ENCODE measurements at regions not wholly inside any gene's neighbourhood (a gene's known extent, or its start where the extent isn't known, plus 50 kb on each side); places are given as distances from the start of the nearest gene placed in this dataset.

DNA sequence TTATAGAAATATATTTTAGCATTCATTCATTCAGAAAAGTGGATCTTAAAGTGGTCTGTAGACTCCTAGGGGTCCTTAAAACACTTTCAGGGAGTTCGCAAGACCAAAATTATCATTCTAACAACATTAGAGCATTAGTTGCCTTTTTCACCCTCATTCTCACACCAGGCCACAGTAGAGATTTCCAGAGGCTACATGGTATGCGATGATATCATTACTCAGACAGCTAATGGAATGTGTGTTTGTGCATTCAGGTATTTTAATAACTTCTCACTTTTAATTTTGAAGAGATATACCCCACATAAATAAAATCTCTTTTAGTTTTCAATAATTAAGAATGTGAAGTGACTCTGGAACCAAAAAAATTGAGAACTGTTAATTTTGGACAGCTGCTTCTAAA is 206.9 kb downstream of the NSUN3 start:
- no peak for DNase-seq

DNA sequence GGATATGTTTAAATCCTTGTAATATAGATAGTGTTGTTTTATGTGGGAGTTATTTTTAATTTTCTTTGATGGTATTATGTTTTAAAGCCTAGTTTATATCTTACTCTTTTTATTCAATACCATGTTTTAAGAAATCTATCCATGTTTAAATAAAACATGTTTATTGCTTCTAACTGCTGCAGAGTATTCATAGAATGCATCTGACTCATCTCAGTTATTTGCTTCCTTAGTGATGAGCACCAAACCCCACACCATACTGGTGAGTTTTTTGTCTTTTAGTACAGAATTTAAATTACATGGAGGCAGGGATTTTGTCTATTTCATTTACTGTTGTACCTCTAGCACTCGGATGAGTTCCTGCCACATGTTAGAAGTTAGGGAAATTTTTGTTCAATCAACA is 209.2 kb downstream of the NSUN3 start:
- DNase-seq: no peak

DNA sequence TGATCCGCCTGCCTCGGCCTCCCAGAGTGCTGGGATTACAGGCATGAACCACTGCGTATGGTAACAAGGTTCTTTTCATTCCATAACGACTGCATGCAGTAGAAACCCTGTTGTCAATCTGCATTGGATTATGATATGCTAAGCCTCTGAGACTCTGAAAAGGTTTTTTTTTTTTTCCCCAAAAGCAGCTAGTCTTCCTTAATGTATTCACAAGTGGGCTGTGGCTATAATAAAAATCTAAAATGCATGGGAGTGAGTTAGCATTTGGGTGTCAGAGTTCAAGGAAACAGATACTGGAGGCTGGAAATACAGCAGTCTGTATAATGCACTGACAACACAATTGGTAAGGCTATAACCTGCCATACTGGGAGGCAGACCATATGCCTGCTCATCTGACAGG is 218.1 kb downstream of the NSUN3 start:
- no peak for DNase-seq

DNA sequence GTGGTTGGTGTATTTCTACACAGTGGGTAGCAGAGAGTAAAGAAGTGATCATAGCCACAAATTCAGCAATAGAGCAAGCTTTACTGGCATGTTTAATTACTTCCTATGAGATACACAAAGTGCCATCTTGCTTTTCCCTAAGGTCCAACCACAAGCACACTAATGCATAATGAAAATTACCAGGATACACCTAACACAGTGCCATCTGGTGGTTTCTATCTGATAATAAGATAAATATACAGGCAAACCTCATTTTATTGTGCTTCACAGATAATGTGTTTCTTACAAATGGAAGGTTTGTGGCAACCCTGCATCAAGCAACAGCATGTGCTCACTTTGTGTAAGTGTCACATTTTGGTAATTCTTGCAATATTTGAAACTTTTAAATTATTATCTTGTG is 223.0 kb downstream of the NSUN3 start:
- DNase-seq: no peak

DNA sequence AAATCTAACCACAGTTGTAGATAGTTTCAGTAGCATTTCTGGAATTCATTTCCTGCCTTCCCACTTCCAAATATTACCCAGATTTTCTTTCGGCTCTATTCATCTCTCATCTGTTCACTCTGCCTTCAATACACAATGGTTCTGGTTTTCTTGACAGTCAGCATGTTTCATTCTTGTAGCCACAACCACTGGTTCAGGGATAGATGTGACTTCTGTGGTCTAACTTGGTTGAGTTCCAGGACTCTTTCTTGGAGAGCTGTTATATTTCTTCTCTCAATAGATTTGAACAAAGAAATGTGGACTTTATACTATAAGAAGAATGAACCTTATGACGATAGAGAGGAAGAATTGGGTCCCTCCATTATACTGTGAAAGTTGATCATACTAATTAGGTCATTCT is 228.8 kb downstream of the NSUN3 start:
- no peak for DNase-seq

DNA sequence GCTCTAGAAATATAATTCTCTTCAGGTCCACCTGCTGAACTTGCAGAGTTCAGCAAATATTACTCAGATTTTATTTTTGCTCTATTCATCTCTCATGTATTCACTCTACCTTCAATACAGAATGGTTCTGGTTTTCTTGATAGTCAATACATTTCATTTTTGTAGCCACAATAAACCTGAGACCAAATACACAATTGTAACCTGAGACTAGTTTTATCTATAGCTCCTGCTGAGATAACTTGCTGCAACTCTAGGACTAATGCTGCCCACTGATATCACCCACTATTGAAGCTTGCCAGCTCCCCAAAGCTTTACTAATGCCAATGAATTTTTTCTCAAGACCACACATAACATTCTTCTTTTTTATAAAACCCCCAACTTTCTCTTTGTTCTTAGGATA is 229.3 kb downstream of the NSUN3 start:
- no peak for DNase-seq

DNA sequence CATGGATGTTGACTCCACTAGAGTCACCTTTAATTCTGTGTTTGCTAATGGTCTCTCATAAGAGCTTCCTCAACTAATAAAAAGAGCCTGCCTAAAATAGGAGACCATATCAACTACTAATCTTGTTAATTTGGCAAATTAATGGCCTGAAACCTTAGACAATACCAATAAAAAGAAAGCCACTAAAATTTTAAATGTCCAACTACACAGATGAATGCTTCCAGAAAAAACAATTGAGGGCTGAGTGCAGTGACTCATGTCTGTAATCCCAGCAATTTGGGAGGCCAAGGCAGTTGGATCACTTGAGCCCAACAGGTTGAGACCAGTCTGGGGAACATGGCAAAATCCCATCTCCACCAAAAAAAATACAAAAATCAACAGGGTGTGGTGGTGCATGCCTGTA is 230.9 kb downstream of the NSUN3 start:
- no peak for DNase-seq

DNA sequence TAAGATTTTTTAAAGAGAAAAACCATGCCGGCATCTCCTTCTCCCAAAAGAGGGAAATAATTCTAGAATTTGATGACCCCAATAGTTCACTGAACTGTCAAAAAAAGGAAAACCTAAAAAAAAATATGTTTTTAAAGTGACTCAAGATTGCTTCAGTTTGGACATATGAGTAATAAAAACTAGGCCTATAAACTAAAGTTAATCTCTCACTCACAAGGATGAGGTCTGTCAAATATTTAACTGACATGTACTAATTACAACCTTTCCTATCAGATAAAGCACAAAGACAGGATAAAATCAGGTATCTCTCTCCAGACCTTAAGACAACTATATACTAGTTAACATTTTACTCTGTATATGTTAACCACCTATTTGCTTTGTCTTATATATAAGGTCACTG is 231.9 kb downstream of the NSUN3 start:
- DNase-seq: no peak

DNA sequence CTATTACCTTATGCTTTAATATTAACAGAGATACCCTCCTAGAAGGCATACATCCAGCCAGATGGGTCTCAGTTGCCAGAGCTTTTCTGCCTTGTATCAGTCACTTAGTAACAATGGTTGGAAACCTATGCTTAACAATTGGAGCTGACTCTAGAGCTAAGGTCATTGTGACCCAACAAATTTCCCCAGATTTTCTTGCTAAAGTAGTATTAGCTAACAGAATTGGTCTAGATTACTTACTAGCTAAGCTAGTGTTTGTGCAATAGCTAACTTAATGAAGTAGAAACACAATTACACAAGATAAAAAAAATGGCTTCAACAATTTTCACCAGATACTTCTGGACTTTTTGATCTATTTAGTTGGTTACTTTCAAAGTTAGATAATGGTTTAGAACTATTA is 236.9 kb downstream of the NSUN3 start:
- no peak for DNase-seq

DNA sequence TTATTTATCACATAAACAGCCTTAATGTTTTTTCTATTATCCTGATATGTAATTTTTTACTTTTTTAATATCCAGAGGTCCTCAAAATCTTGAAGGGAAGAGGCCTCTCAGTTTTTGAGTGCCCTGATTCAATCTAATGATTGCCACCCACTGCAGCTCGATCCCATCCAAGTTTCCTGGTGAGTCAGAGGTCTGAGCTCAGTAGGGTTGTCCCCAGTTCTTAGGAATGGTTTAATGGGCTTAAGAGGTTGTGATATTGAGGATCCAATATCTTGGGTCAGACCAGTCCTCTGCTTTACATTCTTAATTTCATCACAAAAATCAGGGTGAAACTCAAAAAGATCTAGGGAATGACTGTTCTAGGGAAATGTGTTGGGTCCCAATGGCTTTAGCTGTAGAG is 238.5 kb downstream of the NSUN3 start:
- no peak for DNase-seq

DNA sequence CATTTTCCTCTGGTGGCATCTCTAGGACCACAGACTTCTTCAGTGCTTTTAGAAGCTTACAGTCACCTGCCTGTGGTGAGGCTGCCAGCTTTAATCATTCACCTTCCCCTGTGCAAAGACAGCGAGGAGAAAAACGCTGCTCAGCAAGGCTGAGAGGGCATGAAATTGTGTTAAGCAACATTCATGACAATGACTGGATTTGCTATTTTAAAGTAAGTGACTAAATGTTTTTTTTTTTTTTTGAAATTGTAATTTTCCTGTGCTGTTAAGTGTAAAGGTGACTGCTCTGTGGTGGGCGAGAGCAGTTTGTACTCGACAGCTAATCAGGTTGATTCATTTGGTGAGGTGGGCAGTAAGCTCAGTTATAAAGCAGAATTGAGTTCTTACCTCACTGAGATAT is 240.4 kb downstream of the NSUN3 start:
- no peak for DNase-seq

DNA sequence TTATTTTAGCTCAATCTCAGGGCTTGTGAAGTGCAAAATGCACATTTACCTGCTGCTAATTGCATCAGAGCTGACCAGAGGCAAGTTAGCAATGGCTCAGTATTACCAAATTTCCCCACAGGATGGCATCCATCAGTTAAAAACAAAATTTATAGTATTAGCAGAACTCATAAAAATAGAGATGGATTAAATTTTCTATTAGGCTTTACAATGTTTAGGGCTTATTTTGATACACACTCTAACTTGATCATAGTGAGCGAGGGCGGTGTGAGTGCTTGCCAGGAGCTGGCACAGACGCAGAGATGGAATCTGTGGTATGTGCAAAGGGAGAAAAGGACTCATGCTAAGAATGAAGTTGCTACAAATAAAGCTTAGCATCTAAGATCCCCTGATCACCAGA is 241.0 kb downstream of the NSUN3 start:
- no peak for DNase-seq

DNA sequence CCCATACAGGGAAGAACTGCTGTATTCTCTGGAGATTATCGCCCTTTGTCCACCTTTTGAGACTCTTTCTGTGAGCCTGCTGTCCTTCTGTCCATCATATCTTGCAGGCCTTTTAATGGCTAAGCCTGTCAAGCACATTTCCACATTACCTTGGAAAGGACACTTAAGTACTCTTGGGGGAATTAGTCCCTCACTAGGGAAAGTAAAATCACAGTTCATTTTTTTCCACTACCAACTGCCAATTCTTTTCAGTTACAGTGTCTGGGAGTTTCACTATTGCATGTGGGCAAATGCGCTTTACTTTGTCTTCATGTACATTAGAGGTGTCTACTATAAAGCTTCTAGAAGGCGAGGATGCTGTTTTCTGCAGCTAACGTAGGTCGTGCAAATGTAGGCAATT is 242.1 kb downstream of the NSUN3 start:
- DNase-seq: no peak

DNA sequence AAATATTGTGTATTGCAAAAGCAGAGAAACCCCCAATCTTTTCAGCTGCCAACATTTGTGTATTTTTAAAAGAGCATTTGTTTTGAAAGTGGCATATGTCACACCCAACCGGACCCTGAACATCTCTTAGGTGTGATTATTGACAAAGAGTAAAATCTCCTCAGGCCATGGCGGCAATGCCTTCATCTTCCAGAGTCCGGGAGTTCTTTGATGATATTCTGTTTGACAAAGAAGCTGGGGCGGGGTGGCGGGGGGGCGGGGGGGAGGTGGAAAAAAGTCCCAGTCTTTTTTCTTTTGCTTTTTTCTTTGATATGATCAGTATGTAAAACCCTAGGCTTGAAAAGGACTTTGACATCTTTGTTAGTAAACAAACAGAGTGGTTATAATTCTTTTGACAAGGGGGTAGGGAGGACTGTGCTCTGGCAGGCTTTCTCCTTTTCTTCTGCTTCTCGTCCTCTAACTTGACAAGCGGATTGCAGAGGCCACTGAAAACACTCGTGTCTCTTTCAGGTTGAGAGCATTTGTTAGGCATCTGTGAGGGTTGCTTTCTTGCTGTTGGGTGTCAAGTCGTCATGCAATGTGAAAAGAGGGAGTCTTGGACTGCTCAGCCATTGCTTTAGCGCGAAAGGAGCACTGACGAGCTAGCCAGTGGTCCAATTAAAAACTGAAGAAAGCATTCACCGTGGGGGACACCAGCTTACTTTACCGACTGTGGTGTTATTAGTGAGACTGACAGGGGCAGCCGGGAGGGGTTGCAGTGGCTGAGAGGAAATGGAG is 243.2 kb downstream of the NSUN3 start:
- no peak for DNase-seq

DNA sequence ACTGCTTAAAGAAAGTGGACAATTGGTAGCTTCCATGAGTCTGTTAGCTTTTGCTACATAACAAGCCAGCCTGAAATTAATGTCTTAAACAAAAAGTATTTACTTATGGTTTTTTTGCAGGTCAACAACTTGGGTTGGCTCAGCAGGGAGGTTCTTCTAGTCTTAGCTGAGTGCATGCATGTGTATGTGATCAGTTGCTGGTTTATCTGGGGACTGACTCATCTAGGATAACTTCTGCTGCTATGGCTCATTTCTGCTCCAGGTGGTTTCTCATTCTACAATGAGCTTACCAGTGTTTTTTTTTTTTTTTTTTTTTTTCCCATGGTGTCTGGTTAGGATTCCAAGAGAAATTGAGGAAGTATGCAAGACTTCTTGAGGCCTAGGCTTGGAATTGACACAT is 244.7 kb downstream of the NSUN3 start:
- DNase-seq: no peak

DNA sequence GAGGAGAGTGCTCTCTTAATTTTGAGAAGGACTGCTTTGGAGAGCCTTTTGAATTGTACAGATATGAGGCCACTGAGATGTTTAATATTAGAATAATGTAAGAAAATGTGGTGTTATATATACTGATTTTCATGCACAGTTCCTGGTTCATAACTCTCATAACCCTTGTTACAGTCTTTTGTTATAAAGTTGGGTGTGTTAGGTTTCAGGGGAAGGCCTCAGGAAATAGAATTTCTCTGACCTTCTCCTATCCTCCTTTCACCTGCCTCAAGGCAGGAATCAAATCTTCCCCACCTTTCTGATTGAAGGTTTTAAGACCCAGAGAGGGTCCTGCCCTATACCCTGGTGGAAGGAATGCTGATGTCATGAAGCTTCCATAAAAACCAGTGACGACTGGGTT is 245.9 kb downstream of the NSUN3 start:
- no peak for DNase-seq

DNA sequence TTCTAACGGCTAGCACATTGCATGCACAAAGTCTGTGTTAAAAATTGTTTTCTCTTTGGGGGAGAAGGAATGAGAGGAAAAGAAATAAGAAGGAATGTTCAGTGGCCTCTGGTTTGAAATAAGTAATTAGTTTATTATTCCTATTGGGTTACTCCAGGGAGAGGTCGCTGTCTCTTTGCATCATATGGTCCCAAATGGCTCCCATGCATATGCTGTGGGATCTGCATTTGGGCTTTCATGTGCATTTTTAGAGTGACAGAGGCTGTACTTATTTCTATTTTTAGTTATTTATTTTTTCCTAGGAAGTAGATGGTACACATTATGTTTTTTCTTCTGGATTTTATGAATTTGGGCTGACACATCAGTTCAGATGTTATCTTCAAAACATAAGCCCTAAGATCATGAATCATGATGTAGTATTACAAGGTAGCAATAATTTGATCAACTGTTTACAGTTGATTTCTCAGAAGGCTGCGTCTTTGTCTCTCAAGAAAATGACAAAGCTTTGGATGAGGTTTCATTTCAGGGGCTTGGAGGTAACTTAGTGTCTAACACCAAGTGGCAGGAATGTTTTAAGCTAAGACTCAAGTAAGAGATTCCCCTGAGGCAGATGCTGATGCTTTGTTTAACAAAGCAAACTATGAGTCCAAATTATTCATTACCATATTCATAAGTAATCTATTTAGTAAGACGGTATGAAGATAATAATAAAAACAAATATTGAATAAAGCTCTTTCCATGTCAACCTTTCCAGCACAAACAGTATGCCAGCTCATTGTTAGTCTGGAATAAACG is 247.7 kb downstream of the NSUN3 start:
- no peak for DNase-seq

DNA sequence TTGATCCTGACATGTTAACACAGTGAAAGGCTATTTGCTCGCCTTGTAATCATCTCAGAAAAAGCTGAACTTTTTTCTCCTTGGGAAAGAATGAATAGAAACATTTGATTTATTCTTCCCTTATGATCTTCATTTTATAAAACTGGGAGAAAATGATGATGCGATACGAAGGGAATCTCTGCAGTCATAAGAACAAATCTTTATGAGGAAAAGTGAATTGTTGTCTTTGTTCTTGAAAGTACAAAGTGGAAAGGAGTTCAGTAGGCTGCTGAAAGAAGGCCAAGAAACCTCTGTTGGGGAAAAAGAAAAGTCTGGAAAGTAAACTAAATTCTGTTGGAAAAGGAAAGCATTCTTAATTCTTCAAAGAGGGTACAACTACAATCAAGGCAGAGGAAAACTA is 248.8 kb downstream of the NSUN3 start:
- no peak for DNase-seq

DNA sequence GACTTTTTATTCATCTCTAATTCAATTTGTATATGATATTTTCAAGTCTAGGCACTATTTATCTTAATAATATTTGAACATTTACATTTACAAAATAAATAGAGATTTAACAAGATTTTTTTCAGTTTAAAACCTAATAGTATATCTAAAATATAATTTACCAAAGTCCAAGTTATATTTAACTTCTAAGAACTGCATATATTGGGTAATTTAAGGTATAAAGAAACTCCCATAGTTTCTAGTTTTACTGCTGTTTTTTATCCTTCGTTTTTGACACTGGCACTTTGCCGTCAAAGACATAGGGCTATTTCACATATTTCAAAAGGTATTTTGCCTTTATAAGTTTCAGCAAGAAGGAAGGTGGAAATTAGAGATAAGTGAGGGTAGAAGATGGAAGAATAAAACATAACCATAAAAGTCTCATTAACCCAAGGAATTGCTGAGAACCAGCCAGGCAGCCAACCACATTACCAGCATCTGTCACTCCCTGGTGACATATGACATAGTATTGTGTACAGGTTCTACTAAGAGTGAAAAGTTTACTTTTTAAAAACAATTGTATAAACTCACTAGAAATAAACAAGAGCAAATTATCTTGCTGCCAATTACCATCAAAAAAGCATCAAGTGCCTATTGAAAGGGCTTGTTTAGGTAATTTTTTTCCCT is 251.5 kb downstream of the NSUN3 start:
- DNase-seq: no peak

DNA sequence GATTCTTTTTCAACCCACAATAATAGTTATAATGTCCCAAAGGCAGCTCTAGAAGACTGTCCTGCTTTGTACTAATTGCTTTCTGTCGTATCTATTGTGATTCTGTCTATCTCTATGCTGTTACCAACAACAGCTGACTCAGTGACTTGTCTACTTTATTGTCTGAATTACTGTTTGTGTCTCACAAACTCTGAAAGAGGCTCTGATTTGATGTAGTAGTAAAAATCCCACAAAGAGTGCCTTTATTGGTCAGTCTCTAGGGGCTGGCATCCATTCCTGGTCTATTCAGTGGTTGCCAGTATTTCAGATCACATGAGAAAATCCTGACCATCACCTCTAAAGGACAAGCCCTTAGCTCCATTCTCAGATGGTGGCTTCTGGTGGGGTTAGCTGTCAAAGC is 254.2 kb downstream of the NSUN3 start:
- no peak for DNase-seq

DNA sequence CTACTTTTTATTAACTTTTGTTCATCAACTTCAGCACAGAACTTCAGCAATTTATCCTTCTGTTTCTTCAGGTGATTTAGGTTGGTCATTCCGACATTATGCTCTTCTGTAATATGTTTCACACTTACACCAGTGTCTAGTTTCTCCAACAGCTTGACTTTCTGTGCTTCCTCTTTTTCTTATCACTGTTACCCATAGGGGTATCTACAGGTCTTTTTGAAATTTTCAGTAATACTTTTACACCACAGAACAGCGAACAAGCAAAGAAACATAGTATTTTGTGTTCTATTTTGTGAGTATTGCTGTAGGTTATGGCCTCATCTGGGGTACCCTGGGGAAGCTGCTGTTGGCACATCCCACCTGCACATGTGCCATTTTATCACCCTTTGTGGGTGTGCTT is 260.7 kb downstream of the NSUN3 start:
- DNase-seq: no peak

DNA sequence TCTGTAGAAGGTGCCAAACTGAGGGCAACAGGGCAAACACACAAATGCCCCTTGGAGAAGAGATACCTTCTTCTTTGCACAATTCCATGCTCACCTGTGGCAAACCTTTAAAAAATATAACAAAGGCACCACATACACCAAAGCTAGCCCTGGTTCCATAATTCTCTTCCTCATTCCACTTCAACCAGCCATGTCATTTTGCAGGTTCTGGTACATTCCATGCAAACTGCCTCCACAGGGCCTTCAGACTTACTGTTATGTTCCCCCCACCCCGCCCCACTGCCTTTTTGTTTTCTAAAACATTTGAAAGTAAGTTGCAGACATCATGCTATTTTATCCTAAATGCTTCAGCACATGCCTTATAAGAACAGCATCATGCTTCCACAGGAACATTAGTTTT is 269.0 kb downstream of the NSUN3 start:
- no peak for DNase-seq

DNA sequence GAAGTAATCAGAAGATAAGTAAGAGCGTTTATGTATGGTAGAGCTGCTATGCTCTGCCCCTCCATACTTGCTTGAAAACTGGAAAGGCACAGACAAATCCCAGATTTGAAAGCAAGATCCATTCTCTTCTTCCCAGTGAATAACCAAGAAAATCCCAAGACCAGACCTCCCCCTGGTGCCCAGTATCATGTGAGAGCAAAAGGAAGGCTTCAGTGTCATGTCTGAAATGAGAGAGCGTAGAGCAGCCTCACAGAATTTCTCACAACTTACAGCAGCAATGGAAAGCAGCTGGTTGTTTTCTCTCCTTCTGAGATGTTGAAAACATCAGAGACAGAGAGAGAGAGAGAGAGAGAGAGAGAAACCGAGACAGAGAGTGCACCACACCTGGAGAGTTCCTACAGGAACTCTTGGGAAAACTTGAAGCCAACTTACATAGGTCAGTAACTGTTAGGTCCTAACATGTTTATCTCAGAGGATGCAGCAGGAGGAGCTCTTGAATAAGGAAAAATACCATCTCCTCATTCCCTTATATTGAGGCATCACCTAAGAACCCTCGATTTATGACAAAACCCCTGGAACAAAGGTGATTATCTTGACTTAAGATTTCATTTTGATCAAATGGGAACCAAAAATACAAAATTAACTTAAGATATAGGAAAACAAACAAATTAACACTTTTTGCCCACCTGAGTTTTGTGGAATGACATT is 273.3 kb downstream of the NSUN3 start:
- DNase-seq: no peak

DNA sequence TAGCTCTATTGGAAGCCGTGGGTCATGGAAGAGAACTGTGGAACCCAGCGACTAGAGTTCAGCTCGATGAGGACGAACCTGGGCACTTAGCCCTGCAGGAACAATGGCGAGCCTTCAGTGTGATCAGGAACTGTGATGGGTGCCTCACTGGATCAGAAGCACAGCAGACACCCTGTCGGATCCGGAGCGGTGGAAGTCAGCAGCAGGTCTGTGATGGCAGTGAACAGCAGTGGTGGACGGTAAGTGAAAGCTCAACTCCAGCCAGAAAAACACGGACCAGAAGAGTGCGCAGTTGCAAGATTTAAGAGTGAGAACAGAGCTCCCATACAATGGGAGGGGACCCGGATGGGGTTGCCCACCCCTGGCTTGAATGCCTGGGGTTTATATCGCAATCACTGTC is 282.2 kb downstream of the NSUN3 start:
- no peak for DNase-seq

Measured in activated CD4-positive, alpha-beta T cell treated with anti-CD3 and anti-CD28 coated beads, Interleukin-2, amount 50 U/mL, for 1 hour (primary cell).